ENCODE measurements at regions not wholly inside any gene's neighbourhood (a gene's known extent, or its start where the extent isn't known, plus 50 kb on each side); places are given as distances from the start of the nearest gene placed in this dataset.

GRCh38 chr16:87236516-87237115 is 80.6 kb downstream of the C16orf95 start:
- TF ChIP-seq CTCF (IDR thresholded peaks at IDR 0.05; ENCODE audit: low read length): no peak
- no peak for TF ChIP-seq EZH2 (optimal IDR thresholded peaks at IDR 0.05; ENCODE audit: low read depth, low read length)
